Psoas muscle (tissue), 7 donors: ENCODE measurements at regions not wholly inside any gene's neighbourhood (a gene's known extent, or its start where the extent isn't known, plus 50 kb on each side); places are given as distances from the start of the nearest gene placed in this dataset.

Source experiments
- ATAC-seq, 4 donors: fragments of 200-7000 bp; cut with Tn5 transposase; one replicate each; pipeline ENCODE4 v1.9.1; 2020; ENCODE audit warnings: moderate library complexity in 3 of 4, mild to moderate bottlenecking in 2 of 4
- DNase-seq, 2 donors: peaks; one replicate each; pipeline ENCODE4 v3.0.0-alpha.2; 2020
- H3K27ac ChIP-seq: fragments of 200-600 bp; one replicate; pipeline ENCODE4 v1.8.0; 2022
- H3K27me3 ChIP-seq, 3 donors: fragments of 200-600 bp in 1 of 3; one replicate each; pipeline versions ENCODE4 v1.6.1 to v1.8.0; 2013 to 2022; ENCODE audit warnings: low read length in 2 of 3, mild to moderate bottlenecking in 2 of 3, moderate library complexity in 1 of 3; ENCODE audit not compliant: insufficient read depth in 3 of 3
- H3K36me3 ChIP-seq, 2 donors: fragments of 200-600 bp in 1 of 2; one replicate each; pipeline versions ENCODE4 v1.6.1 to v1.8.0; 2013 to 2022; ENCODE audit warnings: low read depth in 1 of 2, mild to moderate bottlenecking in 1 of 2, moderate library complexity in 1 of 2; ENCODE audit not compliant: insufficient read depth in 1 of 2
- H3K4me1 ChIP-seq: fragments of 200-600 bp; one replicate; pipeline ENCODE4 v1.8.0; 2022
- H3K4me3 ChIP-seq: fragments of 200-600 bp; one replicate; pipeline ENCODE4 v1.8.0; 2022; ENCODE audit warnings: mild to moderate bottlenecking
- H3K9me3 ChIP-seq: fragments of 200-600 bp; one replicate; pipeline ENCODE4 v1.8.0; 2022
- CTCF ChIP-seq: fragments of 200-600 bp; IDR thresholded peaks from one replicate; pipeline ENCODE4 v1.8.0; 2022; ENCODE audit warnings: antibody characterized with exemption
- WGBS, 3 donors: extraction: QIAGEN DNeasy Blood & Tissue Kit; methylation state at CpG; one replicate each; pipeline versions ENCODE4 v1.1.6 to v1.1.7; 2013; 5-methylcytosine and 5-hydroxymethylcytosine counted together
- intact Hi-C, 2 donors: fragments of 100-400 bp; cut with DNase I; formaldehyde crosslinking; loops; one replicate each; pipeline versions ENCODE4 v1.11.0 to v1.14.2; 2022
- donor health status: healthy with polysubstance abuse.
- donor health status: DM: no; HTN: no; CAD: no; lungs with moderate emphysema.
- donor health status: Bipolar disorder and iron deficiency.
- donor health status: healthy.
- donor health status: DM: yes; HTN: yes; CAD: no.
- donor health status: DM: no; HTN: no; CAD: no.
- donor health status: DM: yes; HTN: yes; CAD: no.

- no peaks in the 10 kb centered on the region for H3K27me3 ChIP-seq
- H3K27ac ChIP-seq, result no peak overlapping the region
- H3K4me3 ChIP-seq, result no peak overlapping the region
- WGBS, 3 donors, result 57 to 82% (median 73%) methylated on average over 4 of the region's 4 CpGs
- ATAC-seq, result no peak
- intact Hi-C loops, result no loop called here
- H3K9me3 ChIP-seq, result peaks cover 3% of the 10 kb centered on the region
- no peaks in the 10 kb centered on the region for H3K4me1 ChIP-seq
- no peaks in the 10 kb centered on the region for H3K36me3 ChIP-seq
- DNase-seq, result no peak
- no peak for TF ChIP-seq CTCF
Observed at GRCh38 chr22:16651217-16651616, 58.6 kb upstream of the CCT8L2 start.
